ENCODE measurements at regions not wholly inside any gene's neighbourhood (a gene's known extent, or its start where the extent isn't known, plus 50 kb on each side); places are given as distances from the start of the nearest gene placed in this dataset.

- no peak for TF ChIP-seq CTCF (conservative IDR thresholded peaks at IDR 0.05 in 1 of 2, IDR thresholded peaks at IDR 0.05 in 1 of 2; ENCODE audit: extremely low read depth in 1 of 2, insufficient read depth in 1 of 2, low read depth in 1 of 2, low read length in 2 of 2)
- no peak for TF ChIP-seq EZH2 (IDR thresholded peaks at IDR 0.05; ENCODE audit: borderline replicate concordance, low read length)
Measured at GRCh38 chr9:73038089-73038509, 85.2 kb upstream of the ALDH1A1 start.
